ENCODE measurements at regions not wholly inside any gene's neighbourhood (a gene's known extent, or its start where the extent isn't known, plus 50 kb on each side); places are given as distances from the start of the nearest gene placed in this dataset.

- FAIRE-seq, result no peak
- TF ChIP-seq CTCF (IDR thresholded peaks at IDR 0.05; ENCODE audit: insufficient read depth, missing control alignments), result no peak
- no peak for DNase-seq (ENCODE audit: insufficient read length, low spot score)
Measured at GRCh38 chr2:5287558-5288334, 404.4 kb upstream of the SOX11 start.

- TF ChIP-seq CTCF (IDR thresholded peaks at IDR 0.05; ENCODE audit: insufficient read depth, missing control alignments), result peak; percentile 17
- FAIRE-seq, result peak; percentile 25
- no peak for DNase-seq (ENCODE audit: insufficient read length, low spot score)
Measured at GRCh38 chr2:5290900-5291546, 401.2 kb upstream of the SOX11 start.

- DNase-seq (ENCODE audit: insufficient read length, low spot score) (no peak), FAIRE-seq (no peak)
- TF ChIP-seq CTCF (IDR thresholded peaks at IDR 0.05; ENCODE audit: insufficient read depth, missing control alignments), result no peak
Measured at GRCh38 chr2:5304640-5305039, 387.5 kb upstream of the SOX11 start.

GRCh38 chr2:5315041-5315440, 377.1 kb upstream of the SOX11 start:
- FAIRE-seq, result no peak
- DNase-seq (ENCODE audit: insufficient read length, low spot score), result no peak
- no peak for TF ChIP-seq CTCF (IDR thresholded peaks at IDR 0.05; ENCODE audit: insufficient read depth, missing control alignments)

- TF ChIP-seq CTCF (IDR thresholded peaks at IDR 0.05; ENCODE audit: insufficient read depth, missing control alignments), result no peak
- peak; percentile 94 for FAIRE-seq
- no peak for DNase-seq (ENCODE audit: insufficient read length, low spot score)
Measured at GRCh38 chr2:5315512-5315911, 376.7 kb upstream of the SOX11 start.

- no peak for TF ChIP-seq CTCF (IDR thresholded peaks at IDR 0.05; ENCODE audit: insufficient read depth, missing control alignments)
- DNase-seq (ENCODE audit: insufficient read length, low spot score), result no peak
- no peak for FAIRE-seq
Measured at GRCh38 chr2:5316001-5316490, 376.1 kb upstream of the SOX11 start.

- DNase-seq (ENCODE audit: insufficient read length, low spot score) (no peak), FAIRE-seq (no peak)
- TF ChIP-seq CTCF (IDR thresholded peaks at IDR 0.05; ENCODE audit: insufficient read depth, missing control alignments), result no peak
Measured at GRCh38 chr2:5319493-5319892, 372.7 kb upstream of the SOX11 start.

All from D721Med (cell line).